IPS-NIHi11 (cell line): ENCODE measurements at regions not wholly inside any gene's neighbourhood (a gene's known extent, or its start where the extent isn't known, plus 50 kb on each side); places are given as distances from the start of the nearest gene placed in this dataset.
"Not testable (repeated sequence)": the region's sequence is repeated elsewhere in the genome, so short reads cannot be mapped to it uniquely, and the experiment has no call there.

Experiments used
- DNase-seq: peaks from one replicate; pipeline ENCODE4 v3.0.0; 2012; ENCODE audit warnings: mixed read lengths, low spot score

DNA sequence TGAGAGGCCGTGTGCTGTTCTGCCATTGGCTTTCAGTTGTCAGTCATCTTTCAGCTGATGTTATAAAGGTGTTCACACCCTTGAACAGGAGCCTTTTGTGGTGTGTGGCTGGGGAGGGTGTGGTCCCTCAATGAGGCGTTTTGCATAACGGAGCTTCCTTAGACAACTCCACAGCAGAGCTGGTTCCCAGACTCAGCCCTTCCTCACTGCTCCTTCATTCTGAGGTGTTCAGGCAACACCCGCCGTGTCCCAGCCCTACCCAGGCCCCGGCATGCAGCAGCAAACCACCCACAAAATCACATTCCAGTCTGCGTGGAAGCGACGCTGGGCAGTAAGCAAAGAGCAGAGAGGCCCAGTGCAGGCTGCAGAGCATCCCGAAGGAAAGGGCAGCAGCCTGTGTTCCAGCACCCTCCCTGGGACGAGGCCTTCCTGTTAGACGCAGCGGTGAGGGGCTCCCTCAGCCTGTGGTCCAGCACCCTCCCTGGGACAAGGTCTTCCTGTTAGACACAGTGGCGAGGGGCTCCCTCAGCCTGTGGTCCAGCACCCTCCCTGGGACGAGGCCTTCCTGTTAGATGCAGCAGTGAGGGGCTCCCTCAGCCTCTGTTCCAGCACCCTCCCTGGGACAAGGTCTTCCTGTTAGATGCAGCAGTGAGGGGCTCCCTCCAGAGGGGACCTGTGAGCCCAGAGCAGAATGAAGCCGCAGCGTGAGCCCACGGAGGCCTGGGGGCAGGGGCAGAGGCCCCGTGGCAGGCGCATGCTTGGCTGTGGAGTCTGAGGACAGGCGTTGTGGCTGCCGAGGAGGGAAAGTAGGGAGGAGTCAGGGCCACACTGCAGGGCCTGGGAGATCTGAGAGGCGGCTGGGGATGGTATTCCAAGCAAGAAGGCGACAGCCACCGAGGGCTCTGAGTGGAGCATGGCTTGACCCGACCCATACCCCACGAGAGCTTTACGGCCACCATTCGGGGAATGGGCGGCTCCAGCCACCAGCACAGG lies 201.8 kb upstream of the HDAC4 start:
- no peak for DNase-seq

DNA sequence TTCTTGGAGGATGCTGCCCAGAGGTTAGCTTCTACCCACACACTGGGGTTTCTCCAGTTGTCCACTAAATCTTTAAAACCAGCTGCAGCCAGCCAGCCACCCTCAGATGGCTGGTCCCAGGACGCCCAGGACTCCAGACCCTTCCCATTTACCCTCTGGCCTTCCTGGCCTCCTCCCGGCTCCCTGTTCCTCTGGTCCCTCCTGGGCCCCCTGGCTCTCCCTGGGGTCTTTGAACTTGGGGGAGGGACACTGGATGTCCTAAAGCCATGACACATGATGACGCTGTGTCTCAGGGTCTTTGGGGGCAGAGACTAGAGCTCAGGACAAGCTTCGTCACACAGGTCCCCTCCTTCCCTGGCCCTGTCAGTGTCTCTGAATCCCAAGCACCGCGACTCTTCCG lies 201.1 kb upstream of the HDAC4 start:
- no peak for DNase-seq

DNA sequence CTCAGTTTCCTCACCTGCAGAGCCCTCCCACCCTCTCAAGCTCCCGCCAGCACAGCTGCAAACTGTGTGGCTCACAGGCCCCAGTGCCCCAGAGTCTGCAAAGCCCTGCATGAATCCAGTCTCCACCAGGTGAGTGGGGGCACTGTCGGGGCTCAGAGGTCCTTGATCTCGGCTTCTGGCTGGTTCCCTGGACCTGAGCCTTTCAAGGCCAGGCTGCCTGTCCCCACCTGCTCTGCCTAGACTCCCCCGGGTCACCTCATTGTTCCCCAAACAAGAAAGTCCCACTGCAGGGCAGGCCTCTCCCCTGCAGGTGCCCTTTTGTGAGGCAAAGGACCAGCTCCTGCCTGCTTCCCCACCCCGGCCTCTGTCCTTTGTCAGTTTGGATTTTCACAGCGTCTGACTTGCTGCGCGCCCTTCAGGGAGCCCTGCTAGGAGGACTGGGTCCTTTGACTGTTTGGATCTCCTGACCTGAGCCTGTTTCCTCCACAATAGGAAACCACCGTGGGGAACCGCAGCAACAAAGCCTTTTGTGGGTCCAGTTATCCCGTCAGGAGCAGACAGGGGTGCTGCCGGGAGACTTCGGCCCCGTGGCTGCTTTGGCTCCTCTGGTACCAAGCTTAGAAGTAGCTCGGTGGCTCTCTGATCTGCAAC lies 200.5 kb upstream of the HDAC4 start:
- no peak for DNase-seq

DNA sequence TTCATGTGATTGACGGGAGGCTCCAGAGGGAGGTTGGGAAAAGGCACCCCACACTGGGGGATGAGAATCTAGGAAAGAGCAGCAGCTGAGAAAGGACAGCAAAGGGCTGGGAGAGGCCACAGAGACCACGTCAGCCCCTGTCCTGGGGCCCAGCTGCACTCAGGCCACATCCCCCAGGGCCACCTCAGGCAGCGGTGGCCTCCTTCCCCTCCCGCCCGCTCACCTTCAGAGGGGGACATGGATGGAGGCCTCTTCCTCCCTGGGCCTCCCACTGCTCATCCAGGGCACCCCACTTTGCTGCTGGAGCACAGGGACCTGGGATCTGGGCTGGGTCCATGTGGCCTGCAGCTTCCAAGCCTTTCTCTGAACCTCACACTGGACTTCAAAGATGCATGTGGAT lies 199.8 kb upstream of the HDAC4 start:
- DNase-seq = no peak

DNA sequence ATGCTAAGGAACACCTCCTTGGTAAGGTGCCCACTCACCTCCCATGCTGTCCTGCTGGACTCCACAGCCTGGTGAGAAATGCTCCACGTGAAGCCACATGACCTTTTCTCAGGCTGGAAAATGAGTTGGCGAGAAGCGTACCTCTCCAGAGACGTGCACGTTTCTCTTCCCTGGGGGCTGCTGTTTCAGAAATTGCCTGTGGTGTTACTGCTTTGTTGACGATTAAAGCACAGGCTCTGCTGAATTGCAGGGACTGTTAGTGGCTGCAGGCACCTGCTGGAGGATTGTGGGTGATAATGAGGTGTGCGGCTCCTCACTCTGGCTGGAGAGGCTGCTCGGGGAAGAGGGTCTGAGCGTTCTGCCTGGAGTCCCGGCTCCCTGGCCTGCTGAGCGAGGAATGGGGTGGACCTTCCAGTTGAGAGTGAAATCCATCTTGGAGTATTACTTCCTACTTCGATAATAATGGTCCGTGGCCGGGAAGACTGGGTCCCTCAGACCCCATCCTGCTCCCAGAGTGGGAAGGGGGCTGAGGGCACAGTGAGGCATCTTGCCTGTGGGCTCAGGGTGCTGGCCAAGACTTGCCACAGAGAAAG lies 199.3 kb upstream of the HDAC4 start:
- DNase-seq = no peak

DNA sequence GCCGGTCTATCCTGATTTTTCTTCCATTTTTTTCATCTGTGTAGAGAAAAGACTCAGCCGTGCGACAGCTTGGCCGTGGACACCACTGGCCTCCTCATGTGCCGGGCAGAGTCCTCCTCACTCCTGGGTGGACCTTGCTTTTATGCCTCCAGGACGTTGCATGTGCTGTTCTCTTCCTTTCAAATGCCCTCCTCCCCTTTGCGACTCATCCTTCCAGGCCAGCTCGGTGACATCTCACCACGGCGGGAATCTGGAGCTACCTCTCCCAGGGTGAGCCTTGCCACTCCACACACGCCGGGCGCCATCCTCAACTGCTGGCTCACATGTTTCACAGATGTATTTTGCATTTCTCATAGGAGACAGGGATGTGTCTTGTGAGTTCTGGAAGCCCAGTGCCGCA lies 198.5 kb upstream of the HDAC4 start:
- no peak for DNase-seq

DNA sequence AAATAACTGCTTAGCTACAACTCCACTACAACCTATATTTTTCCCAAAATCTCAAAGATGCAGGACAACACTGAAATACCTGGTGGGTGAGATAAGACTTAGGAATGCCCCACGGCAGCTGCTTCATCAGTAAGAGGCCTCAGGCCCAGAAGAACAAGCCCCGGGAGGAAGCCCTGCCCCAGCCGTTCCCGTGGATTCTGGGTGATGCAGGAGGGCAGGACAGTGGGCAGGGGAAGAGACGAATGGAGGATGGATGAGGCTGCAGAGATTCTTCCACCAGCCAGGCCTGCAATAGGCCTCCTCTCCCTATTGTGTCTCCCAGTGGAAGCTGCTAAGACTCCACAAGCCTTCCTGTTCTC lies 197.9 kb upstream of the HDAC4 start:
- DNase-seq = no peak

DNA sequence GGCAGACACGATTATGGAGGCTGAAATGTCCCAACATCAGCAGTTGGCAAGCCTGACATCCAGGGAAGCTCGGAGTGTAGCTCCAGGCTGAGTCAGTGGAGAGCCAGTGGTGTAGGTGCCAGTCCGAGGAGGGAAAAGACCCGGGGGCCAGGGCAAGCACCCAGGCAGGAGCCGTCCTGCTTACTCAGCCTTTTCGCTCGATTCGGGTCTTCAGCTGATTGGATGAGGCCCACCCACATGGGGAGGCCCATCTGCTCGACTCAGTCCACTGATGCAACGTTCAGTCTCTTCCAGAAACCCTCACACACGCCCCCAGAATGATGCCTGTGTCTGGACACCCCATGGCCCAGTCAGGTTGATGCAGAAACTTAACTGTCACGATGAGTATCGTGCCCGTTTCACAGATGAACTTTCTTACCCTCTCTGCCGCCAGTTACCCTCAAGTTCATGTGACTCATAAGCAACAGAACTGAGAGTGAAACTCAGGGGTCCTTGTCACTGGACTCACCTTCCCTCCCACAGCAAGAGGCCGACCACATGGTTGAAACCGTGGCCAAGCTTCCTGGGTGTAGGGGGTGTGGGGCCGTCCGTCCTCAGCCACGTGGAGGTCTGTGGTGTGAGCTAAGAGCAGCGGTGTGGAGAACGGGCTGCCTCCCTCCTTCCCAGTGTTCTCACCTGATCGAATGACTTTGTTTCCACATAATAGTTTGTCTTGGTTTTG lies 197.4 kb upstream of the HDAC4 start:
- no peak for DNase-seq

DNA sequence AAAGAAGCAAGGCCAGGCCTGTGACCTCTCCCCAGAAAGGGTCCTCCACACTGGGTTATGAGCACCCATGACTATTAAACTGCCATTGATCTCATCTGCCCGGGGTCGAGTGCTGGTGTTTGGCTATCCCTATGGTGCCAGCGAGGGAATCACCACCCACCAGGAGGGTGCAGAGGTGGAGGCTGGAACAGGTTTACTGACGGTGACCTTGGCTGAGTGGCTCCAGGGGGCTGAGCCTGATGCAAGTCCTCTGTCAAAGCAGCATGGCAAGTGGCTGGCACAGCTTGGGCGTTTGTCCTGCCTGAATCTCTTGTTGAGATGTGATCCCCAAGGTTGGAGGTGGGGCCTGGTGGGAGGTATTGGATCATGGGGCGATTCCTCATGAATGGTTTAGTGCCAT lies 196.4 kb upstream of the HDAC4 start:
- no peak for DNase-seq

DNA sequence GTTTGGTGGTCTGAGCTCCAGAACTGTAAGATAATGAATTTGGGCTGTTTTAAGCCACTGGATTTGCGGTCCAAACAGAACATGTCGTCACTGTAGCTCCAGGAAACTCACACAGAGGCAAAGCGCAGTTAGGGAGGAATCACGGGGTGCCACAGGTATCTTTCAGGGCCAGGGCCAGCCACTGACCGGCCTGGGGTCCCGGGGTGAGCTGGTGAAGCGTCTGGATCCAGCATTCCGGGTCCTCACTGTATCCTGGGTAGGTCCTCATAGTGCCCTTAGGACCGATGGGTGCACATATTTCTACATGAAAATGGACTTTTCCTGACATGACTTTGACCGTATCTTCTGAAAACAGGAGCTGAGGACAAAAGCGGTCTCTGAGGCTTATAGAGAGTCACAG lies 196.0 kb upstream of the HDAC4 start:
- DNase-seq = no peak

DNA sequence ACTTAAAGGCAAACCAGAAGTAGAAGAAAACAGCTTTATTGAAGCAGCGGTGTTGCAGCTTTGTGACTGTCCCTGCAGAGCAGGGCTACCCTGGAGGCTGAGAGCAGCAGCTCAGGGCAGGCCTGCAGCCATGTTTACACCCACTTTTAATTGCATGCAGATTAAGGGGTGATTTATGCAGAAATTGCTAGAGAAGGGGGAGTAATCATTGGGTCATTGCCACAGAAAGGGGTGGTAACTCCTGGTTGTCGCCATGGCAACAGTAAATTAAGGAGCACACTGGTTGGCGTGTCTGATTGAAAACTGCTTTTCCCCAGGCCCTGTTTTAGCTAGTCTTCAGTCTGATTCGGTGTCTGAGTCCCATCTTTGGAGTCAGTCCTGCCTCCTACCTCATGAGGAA lies 195.4 kb upstream of the HDAC4 start:
- no peak for DNase-seq

DNA sequence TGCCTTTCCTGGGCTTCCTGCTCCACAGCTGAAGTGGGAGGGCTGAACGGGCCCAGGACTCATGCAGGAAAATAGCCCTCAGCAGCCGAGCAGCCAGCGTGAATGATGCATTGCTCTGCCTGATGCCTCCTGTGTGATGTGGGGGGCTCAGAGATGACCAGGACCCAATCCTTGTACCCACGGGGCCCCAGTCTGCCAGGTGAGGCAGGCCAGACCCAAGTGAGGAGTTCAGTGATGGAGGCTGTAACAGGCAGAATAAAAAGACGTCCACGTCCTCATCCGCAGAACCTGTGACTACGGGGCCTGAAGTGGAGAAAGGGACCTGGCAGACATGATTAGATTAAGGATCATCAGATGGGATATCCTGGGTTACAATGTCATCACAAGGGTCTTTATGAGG lies 194.9 kb upstream of the HDAC4 start:
- no peak for DNase-seq

DNA sequence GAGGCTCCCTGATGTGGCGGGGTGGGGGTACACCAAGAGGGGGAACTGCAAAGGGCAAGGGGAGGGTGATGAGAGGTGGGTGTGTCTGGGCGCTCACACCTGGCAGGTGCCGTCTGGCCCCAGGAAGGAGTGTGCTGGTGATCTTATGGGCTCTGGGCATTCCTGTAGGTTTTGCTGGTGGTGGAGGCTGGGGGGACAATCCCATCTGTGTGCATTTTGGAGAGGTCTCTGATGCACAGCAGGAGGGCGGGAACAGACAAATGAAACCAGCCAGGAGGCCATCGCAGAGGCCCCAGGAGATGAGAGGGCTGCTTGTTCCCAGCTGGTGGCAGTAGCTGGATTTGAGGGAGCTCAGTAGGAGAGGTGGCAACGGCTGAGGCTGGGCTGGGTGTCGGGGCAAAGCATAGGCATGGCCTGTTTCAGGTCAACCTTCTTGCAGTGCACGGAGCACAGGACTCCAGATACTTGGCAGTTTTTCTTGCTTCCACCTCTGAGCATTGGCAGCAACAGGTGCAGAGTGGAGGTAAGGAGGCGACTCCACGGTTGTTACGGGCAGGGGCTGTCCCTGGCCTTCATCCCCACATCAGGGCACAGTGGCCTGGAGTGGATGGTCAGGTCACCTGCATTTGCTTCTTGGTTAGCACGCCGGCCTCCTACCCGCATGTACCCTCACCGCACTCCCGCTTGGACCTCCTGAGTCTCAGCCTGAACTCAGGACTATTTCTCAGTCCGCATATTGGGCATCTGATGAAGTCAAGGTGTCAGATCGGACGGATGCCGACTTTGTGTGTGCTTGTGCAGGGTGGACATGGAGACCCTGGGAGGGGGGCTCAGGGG lies 194.2 kb upstream of the HDAC4 start:
- no peak for DNase-seq

DNA sequence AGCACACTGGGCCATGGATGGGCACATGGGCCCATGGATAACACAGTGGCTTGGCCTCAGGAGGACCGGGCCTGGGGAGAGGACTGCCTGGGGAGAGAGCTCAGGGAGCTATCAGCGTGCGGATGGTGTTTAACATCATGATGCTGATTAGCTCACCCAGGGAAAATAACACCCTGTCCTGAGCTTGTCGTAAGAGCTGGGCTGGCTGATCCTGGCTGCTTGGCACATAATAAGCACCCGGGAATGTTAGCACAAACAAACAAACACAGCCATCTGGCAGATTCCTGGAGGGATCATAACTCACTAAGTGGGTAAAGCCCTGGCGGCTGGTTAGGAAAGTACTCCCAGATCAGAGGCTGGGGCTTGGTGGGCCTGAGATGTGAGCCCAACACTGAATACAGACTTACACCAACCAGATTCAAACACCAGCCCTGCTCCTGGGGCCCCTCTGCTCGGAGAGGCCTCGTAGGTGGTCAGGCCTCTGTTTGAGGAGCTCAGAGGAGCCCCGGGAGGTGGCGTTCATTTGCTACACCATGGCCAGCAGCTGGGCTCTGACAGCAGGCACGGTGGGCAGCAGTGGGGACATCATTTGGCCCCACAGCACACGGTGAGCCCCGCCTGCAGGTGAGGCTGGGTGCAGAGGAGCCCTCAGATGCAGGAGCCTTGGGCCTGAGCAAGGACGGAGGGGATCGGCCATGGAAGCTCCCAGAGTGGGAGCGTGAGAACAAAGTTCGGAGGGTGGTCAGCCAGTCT lies 193.4 kb upstream of the HDAC4 start:
- no peak for DNase-seq

DNA sequence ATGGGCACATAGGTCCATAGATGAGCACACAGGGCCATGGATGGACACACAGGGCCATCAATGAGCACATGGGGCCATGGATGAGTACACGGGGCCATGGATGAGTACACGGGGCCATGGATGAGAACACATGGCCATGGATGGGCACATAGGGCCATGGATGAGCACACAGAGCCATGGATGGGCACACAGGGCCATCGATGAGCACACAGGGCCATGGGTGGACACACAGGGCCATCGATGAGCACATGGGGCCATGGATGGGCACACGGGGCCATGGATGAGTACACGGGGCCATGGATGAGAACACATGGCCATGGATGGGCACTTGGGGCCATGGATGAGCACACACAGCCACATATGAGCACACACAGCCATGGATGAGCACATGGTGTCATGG lies 192.6 kb upstream of the HDAC4 start:
- DNase-seq = no peak

DNA sequence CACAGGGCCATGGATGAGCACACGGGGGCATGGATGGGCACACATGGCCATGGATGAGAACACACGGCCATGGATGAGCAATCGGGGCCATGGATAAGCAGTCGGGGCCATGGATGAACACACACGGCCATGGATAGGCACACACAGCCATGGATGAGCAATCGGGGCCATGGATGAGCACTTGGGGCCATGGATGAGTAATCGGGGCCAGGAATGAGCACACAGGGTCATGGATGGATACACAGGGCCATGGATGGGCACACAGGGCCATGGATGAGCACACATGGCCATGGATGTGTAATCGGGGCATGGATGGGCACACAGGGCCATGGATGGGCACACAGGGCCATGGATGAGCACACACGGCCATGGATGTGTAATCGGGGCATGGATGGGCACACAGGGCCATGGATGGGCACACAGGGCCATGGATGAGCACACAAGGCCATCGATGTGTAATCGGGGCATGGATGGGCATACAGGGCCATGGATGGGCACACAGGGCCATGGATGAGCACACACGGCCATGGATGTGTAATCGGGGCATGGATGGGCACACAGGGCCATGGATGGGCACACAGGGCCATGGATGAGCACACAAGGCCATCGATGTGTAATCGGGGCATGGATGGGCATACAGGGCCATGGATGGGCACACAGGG lies 191.9 kb upstream of the HDAC4 start:
- DNase-seq = not testable (repeated sequence)

DNA sequence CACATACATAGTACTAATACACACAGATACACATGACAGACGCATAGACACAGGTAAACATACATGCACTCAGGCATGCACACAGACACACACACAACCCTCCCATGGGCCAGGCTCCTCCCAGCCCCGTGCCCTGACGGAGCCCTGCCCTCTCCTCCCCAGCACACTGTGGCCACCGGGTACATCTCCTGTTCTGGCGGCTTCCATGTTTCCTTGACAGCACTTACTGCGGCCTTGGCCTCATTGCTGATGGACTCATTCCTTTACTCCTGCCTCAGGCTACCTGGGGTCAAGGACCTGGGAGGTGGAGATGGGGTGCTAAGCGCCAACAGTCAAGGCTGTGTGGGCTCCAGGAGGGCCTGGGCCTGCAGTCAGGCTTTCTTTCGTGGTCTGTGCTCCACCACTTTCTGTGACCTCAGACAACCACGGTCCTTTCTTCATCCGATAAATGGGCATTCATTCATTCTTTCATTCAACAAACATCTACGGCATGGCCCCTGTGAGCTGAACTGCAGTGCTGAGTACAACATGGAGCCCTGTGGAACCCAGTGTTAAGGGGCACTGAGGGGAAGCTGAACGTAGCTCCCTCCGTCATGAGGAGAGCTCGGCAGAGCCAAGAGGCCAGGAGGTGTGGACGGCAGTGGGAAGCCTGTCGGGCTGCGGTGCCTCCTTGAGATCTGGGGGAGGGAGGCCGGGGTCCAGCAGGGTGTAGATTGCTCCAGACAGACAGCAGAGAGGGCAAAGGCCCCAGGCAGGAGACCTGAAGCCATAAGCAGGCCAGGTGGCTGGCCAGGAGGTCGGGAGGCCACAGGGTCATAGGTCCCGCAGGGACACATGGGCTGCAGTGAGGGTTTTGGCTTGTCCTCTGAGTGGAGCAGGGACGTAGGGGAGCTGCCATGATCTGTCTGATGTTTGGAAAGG lies 190.4 kb upstream of the HDAC4 start:
- DNase-seq = no peak

DNA sequence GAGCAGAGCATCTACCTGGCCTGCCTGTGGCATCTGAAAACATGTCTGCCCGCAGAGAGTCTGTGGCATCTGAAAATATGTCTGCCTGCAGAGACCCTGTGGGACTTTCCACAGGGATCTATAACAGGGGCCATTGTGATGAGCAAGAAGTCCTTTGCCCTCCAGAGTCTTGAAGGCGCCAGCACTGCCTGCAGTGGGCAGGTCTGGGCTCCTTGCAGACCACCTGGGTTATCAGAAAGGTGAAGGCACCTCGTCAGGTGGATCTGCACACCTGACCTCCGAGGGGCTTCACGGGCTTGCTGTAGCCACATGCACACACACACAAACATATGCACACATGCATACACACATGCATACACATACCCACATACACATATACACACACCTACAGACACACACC lies 189.5 kb upstream of the HDAC4 start:
- DNase-seq = no peak

DNA sequence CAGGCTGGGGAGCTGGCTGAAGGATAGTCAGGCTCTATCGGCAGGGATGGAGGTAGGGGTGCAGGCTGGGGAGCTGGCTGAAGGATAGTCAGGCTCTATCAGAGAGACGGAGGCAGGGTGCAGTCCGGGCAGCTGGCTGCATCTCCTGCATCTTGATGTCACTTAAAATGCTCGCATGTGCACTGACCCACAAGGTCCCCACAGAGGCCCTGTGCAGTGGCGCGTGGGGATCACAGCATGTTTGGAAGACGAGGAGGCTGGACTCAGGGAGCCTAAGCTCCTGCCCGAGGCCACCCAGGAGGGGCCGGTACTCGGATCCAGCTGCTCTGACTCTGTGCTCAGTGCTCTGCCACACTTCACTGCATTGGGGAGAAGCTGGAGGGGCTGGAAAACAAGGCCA lies 189.0 kb upstream of the HDAC4 start:
- DNase-seq = no peak
